SK-N-SH (cell line): ENCODE measurements at regions not wholly inside any gene's neighbourhood (a gene's known extent, or its start where the extent isn't known, plus 50 kb on each side); places are given as distances from the start of the nearest gene placed in this dataset.

Source experiments
- CHD2 ChIP-seq: fragments of 150-350 bp; IDR thresholded peaks from 2 replicates; pipeline ENCODE4 v1.6.1; 2018; ENCODE audit warnings: low read length; ENCODE audit not compliant: partially characterized antibody
- CTCF ChIP-seq: fragments of 200-600 bp; sonication (generic); IDR thresholded peaks from 2 replicates; pipeline ENCODE4 v1.6.1; 2017; ENCODE audit warnings: antibody characterized with exemption, mild to moderate bottlenecking, moderate library complexity
- EZH2phosphoT487 ChIP-seq: fragments of 200-600 bp; sonication (generic); IDR thresholded peaks from 2 replicates; pipeline ENCODE4 v1.6.1; 2017; ENCODE audit warnings: low read depth, mixed run types, mild to moderate bottlenecking, antibody characterized with exemption, moderate library complexity, borderline replicate concordance
- TAF1 ChIP-seq: IDR thresholded peaks from 2 replicates; pipeline ENCODE4 v1.6.1; 2012; ENCODE audit warnings: low read depth, mild to moderate bottlenecking, low read length, moderate library complexity, borderline replicate concordance

GRCh38 chr18:10188971-10189810 lies 265.2 kb upstream of the APCDD1 start:
- no peak for TF ChIP-seq CTCF
- no peak for TF ChIP-seq CHD2
- TF ChIP-seq TAF1 = no peak
- TF ChIP-seq EZH2phosphoT487 = no peak
